Endodermal cell (in vitro differentiated cells): ENCODE measurements at regions not wholly inside any gene's neighbourhood (a gene's known extent, or its start where the extent isn't known, plus 50 kb on each side); places are given as distances from the start of the nearest gene placed in this dataset.

Experiments
- DNase-seq: peaks from one replicate; pipeline ENCODE4 v3.0.0-alpha.2; 2017
- H3K27ac ChIP-seq: 2 replicates; pipeline ENCODE4 v1.5.1; 2013; ENCODE audit warnings: mild to moderate bottlenecking, low read depth, low read length, moderate library complexity
- H3K27me3 ChIP-seq: 2 replicates; pipeline ENCODE4 v1.6.1; 2013; ENCODE audit warnings: mild to moderate bottlenecking, low read length, moderate library complexity; ENCODE audit not compliant: insufficient read depth, control insufficient read depth, poor library complexity, severe bottlenecking
- H3K36me3 ChIP-seq: 2 replicates; pipeline ENCODE4 v1.7.0; 2013; ENCODE audit warnings: mild to moderate bottlenecking, low read length, moderate library complexity; ENCODE audit not compliant: control insufficient read depth, insufficient read depth
- H3K4me1 ChIP-seq: one replicate; pipeline ENCODE4 v1.7.0; 2013; ENCODE audit warnings: low read length; ENCODE audit not compliant: control insufficient read depth, insufficient read depth
- H3K4me3 ChIP-seq: 2 replicates; pipeline ENCODE4 v1.5.1; 2013; ENCODE audit warnings: mild to moderate bottlenecking, low read length, moderate library complexity
- H3K9ac ChIP-seq: 2 replicates; pipeline ENCODE4 v1.6.1; 2013; ENCODE audit warnings: mild to moderate bottlenecking, low read length, moderate library complexity; ENCODE audit not compliant: poor library complexity, severe bottlenecking; ENCODE audit errors: extremely low read depth
- H3K9me3 ChIP-seq: 2 replicates; pipeline ENCODE4 v1.6.1; 2013; ENCODE audit warnings: mild to moderate bottlenecking, low read length, moderate library complexity; ENCODE audit not compliant: control insufficient read depth
- H3K27ac Mint-ChIP-seq: 2 replicates; pipeline ENCODE4 v1.8.0; 2020; ENCODE audit warnings: mixed read lengths
- H3K27me3 Mint-ChIP-seq: 2 replicates; pipeline ENCODE4 v1.8.0; 2021; ENCODE audit warnings: mild to moderate bottlenecking, mixed read lengths; ENCODE audit not compliant: insufficient read depth
- H3K36me3 Mint-ChIP-seq: 2 replicates; pipeline ENCODE4 v1.8.0; 2020; ENCODE audit warnings: low read depth, mixed read lengths
- H3K4me1 Mint-ChIP-seq: 2 replicates; pipeline ENCODE4 v1.8.0; 2020; ENCODE audit warnings: mixed read lengths
- H3K4me3 Mint-ChIP-seq: 2 replicates; pipeline ENCODE4 v1.8.0; 2020; ENCODE audit warnings: mild to moderate bottlenecking, moderate library complexity, mixed read lengths
- H3K9me3 Mint-ChIP-seq: 2 replicates; pipeline ENCODE4 v1.8.0; 2020; ENCODE audit warnings: mild to moderate bottlenecking, mixed read lengths
- WGBS, 2 experiments: methylation state at CpG; one replicate each; pipeline versions ENCODE4 v1.1.5 to v1.1.7; 2013; ENCODE audit warnings: missing lambda C conversion rate in 2 of 2, mixed read lengths in 1 of 2; ENCODE audit not compliant: insufficient coverage in 1 of 2, insufficient read length in 1 of 2; 5-methylcytosine and 5-hydroxymethylcytosine counted together
- TF ChIP-seq, protein P1 (sequence below): fragments of 200-600 bp; sonication (generic); conservative IDR thresholded peaks from 2 replicates; pipeline ENCODE4 v1.5.0; 2021; ENCODE audit warnings: antibody characterized with exemption, mild to moderate bottlenecking

DNA sequence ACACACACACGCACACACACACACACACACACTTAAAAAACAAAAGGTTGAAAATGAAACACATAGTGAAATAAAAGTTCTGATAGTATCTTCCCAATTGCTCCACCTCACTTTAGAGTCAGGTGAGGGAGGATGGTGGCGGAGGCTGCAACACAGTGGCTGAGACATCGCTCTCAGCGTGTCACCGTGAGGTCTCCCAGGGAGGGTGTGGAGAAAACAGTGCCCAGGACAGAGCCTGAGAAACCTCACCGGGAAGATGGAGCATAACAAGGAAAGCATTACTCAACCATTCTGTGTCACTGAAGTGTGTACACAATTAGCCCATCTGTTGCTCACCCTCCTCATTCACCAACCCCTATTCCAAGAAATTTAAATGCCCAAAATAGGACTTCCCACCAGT, 111.4 kb upstream of the USP29 start:
- Mint-ChIP-seq H3K4me3 (no peak overlapping the region), H3K4me1 (no peaks in the 10 kb centered on the region), H3K9me3 (peaks cover 82% of the 10 kb centered on the region), H3K36me3 (no peaks in the 10 kb centered on the region), H3K27ac (no peak overlapping the region), H3K27me3 (no peaks in the 10 kb centered on the region)
- H3K9ac ChIP-seq, result no peak overlapping the region
- no peak overlapping the region for H3K27ac ChIP-seq
- DNase-seq, result no peak
- 83% methylated on average over 5 of the region's 6 CpGs for WGBS, 2 experiments
- H3K9me3 ChIP-seq, result peaks cover 40% of the 10 kb centered on the region
- H3K4me1 ChIP-seq, result no peaks in the 10 kb centered on the region
- no peak overlapping the region for H3K4me3 ChIP-seq
- H3K36me3 ChIP-seq, result no peaks in the 10 kb centered on the region
- H3K27me3 ChIP-seq, result no peaks in the 10 kb centered on the region
- TF ChIP-seq, protein P1, sequence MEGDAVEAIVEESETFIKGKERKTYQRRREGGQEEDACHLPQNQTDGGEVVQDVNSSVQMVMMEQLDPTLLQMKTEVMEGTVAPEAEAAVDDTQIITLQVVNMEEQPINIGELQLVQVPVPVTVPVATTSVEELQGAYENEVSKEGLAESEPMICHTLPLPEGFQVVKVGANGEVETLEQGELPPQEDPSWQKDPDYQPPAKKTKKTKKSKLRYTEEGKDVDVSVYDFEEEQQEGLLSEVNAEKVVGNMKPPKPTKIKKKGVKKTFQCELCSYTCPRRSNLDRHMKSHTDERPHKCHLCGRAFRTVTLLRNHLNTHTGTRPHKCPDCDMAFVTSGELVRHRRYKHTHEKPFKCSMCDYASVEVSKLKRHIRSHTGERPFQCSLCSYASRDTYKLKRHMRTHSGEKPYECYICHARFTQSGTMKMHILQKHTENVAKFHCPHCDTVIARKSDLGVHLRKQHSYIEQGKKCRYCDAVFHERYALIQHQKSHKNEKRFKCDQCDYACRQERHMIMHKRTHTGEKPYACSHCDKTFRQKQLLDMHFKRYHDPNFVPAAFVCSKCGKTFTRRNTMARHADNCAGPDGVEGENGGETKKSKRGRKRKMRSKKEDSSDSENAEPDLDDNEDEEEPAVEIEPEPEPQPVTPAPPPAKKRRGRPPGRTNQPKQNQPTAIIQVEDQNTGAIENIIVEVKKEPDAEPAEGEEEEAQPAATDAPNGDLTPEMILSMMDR, result no peak

DNA sequence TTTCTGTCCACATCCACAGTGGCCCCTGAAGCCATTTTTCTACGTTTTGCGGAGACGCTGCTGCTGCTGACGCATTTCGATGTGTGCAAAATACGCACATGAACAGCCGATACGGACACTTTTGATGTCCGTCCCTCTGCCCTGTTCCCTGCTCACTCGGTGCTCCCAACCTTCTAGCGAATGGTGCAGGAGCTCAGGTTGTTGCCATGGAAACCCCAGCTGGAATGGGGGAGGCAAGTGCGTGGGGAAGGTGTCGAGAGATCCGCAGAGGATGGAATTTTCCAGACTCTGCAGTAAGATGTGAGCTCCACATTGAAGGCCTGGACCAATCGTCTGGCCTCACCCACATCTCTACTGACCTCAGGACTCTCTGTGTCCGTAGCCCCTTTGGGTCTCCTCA, 109.2 kb upstream of the USP29 start:
- TF ChIP-seq, protein P1, result no peak
- Mint-ChIP-seq H3K27ac (no peak overlapping the region), H3K4me3 (no peak overlapping the region), H3K27me3 (no peaks in the 10 kb centered on the region), H3K36me3 (no peaks in the 10 kb centered on the region), H3K4me1 (no peaks in the 10 kb centered on the region), H3K9me3 (peaks cover 89% of the 10 kb centered on the region)
- WGBS, 2 experiments, result 76 to 83% methylated on average over 11 to 16 of the region's 16 CpGs
- H3K27me3 ChIP-seq, result no peaks in the 10 kb centered on the region
- H3K4me1 ChIP-seq, result no peaks in the 10 kb centered on the region
- no peak overlapping the region for H3K9ac ChIP-seq
- H3K4me3 ChIP-seq, result no peak overlapping the region
- H3K27ac ChIP-seq, result no peak overlapping the region
- H3K36me3 ChIP-seq, result no peaks in the 10 kb centered on the region
- H3K9me3 ChIP-seq, result peaks cover 50% of the 10 kb centered on the region
- no peak for DNase-seq

DNA sequence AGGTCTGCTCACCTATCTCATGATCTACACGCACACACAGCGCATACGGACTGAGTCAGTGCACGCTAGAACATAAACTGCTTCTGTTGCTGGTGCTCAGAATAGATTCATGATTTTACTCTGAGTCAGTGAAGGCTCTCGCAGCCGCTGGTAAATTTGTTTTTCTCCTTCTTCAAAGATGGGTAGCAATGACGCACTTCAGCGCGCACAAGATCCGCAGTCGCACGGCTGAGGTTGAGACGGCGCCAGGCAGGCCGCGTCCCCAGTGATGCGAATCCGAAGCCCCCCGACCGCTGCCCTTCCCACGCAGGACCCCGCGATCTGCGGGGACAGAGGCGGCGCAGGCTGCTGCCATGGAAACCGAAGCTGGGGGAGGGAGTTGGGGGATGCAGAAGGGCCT, 103.7 kb upstream of the USP29 start:
- Mint-ChIP-seq H3K4me1 (no peaks in the 10 kb centered on the region), H3K9me3 (peaks cover 79% of the 10 kb centered on the region), H3K27me3 (no peaks in the 10 kb centered on the region), H3K36me3 (peaks cover 1% of the 10 kb centered on the region), H3K4me3 (no peak overlapping the region), H3K27ac (no peak overlapping the region)
- 93 to 97% methylated on average over 14 to 27 of the region's 27 CpGs for WGBS, 2 experiments
- DNase-seq, result no peak
- TF ChIP-seq, protein P1, result no peak
- no peak overlapping the region for H3K27ac ChIP-seq
- H3K4me1 ChIP-seq, result no peaks in the 10 kb centered on the region
- H3K4me3 ChIP-seq, result no peak overlapping the region
- no peaks in the 10 kb centered on the region for H3K27me3 ChIP-seq
- H3K9ac ChIP-seq, result no peak overlapping the region
- H3K36me3 ChIP-seq, result no peaks in the 10 kb centered on the region
- peaks cover 49% of the 10 kb centered on the region for H3K9me3 ChIP-seq
